Gastrocnemius medialis (tissue), 4 donors: ENCODE measurements at regions not wholly inside any gene's neighbourhood (a gene's known extent, or its start where the extent isn't known, plus 50 kb on each side); places are given as distances from the start of the nearest gene placed in this dataset.

Source experiments
- POLR2A ChIP-seq, 2 donors: fragments of 450-650 bp; IDR thresholded peaks; one replicate each; pipeline ENCODE4 v1.6.1; 2017; ENCODE audit warnings: antibody characterized with exemption in 2 of 2, mild to moderate bottlenecking in 2 of 2, moderate library complexity in 2 of 2
- TF ChIP-seq, protein P1 (sequence below), 5 experiments: fragments of 450-650 bp in 3 of 5; fragments of 200-600 bp in 2 of 5; sonication (generic) in 2 of 5; IDR thresholded peaks in 4 of 5; conservative IDR thresholded peaks in 1 of 5; 1 replicate in 4 of 5; 2 replicates in 1 of 5; pipeline ENCODE4 v1.5.1; 2016 to 2019; ENCODE audit warnings: antibody characterized with exemption in 5 of 5, mild to moderate bottlenecking in 3 of 5, moderate library complexity in 3 of 5

DNA sequence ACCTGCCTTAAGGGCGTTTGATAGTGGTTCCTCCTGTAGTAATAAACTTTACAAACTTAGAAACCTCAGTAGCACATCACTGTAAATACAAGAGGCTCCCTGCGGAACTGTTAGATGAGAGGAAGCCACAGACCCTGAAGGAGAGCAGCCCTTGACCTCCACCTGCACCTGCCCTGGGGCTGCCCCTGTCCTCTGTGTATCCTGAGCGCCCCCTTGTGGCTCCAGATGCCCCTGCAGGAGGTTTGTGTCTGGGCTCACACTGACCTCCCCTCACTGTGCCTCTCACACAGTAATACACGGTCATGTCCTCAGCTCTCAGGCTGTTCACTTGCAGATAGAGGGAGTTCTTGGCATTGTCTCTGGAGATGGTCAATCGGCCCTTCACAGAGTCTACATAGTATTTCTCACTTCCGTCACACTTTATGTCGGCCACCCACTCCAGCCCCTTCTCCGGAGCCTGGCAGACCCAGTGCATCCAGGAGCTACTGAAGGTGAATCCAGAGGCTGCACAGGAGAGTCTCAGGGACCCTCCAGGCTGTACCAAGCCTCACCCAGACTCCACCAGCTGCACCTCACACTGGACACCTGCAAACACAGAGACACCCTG, 1059.8 kb downstream of the TMEM121 start:
- TF ChIP-seq, protein P1, sequence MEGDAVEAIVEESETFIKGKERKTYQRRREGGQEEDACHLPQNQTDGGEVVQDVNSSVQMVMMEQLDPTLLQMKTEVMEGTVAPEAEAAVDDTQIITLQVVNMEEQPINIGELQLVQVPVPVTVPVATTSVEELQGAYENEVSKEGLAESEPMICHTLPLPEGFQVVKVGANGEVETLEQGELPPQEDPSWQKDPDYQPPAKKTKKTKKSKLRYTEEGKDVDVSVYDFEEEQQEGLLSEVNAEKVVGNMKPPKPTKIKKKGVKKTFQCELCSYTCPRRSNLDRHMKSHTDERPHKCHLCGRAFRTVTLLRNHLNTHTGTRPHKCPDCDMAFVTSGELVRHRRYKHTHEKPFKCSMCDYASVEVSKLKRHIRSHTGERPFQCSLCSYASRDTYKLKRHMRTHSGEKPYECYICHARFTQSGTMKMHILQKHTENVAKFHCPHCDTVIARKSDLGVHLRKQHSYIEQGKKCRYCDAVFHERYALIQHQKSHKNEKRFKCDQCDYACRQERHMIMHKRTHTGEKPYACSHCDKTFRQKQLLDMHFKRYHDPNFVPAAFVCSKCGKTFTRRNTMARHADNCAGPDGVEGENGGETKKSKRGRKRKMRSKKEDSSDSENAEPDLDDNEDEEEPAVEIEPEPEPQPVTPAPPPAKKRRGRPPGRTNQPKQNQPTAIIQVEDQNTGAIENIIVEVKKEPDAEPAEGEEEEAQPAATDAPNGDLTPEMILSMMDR (IDR thresholded peaks at IDR 0.05 in 4 of 5, conservative IDR thresholded peaks at IDR 0.05 in 1 of 5): no peak
- TF ChIP-seq POLR2A (IDR thresholded peaks at IDR 0.05): no peak
